AG09319 (cell line): ENCODE measurements at regions not wholly inside any gene's neighbourhood (a gene's known extent, or its start where the extent isn't known, plus 50 kb on each side); places are given as distances from the start of the nearest gene placed in this dataset.
"Not testable (repeated sequence)": the region's sequence is repeated elsewhere in the genome, so short reads cannot be mapped to it uniquely, and the experiment has no call there.

Experiments used
- DNase-seq: peaks from one replicate; pipeline ENCODE4 v3.0.0-alpha.2; 2010; ENCODE audit warnings: low read depth; ENCODE audit errors: extremely low read depth
- TF ChIP-seq, protein P1 (sequence below): IDR thresholded peaks from 2 replicates; pipeline ENCODE4 v1.5.1; 2011; ENCODE audit warnings: low read depth, mild to moderate bottlenecking, inconsistent platforms, low read length, moderate library complexity

DNA sequence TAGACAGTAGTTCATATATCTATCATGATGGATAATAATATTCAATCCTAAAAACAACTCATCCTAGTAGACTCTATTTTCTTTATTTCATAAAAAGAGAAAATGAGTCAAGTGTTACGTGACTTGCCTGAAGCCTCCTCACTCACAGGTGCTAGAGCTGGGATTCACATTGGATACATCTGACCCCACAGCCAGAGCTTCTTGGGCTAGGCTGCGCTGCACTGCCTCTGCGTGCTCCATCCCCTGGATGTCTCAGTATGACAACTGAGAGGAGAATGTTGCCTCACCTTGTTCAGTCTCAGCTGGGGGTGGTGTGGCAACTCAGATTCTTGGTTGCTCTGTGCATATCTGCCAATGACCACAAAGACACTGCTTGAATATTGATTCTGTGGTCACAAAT is 286.6 kb downstream of the LIG4 start:
- TF ChIP-seq, protein P1, sequence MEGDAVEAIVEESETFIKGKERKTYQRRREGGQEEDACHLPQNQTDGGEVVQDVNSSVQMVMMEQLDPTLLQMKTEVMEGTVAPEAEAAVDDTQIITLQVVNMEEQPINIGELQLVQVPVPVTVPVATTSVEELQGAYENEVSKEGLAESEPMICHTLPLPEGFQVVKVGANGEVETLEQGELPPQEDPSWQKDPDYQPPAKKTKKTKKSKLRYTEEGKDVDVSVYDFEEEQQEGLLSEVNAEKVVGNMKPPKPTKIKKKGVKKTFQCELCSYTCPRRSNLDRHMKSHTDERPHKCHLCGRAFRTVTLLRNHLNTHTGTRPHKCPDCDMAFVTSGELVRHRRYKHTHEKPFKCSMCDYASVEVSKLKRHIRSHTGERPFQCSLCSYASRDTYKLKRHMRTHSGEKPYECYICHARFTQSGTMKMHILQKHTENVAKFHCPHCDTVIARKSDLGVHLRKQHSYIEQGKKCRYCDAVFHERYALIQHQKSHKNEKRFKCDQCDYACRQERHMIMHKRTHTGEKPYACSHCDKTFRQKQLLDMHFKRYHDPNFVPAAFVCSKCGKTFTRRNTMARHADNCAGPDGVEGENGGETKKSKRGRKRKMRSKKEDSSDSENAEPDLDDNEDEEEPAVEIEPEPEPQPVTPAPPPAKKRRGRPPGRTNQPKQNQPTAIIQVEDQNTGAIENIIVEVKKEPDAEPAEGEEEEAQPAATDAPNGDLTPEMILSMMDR = no peak
- no peak for DNase-seq

DNA sequence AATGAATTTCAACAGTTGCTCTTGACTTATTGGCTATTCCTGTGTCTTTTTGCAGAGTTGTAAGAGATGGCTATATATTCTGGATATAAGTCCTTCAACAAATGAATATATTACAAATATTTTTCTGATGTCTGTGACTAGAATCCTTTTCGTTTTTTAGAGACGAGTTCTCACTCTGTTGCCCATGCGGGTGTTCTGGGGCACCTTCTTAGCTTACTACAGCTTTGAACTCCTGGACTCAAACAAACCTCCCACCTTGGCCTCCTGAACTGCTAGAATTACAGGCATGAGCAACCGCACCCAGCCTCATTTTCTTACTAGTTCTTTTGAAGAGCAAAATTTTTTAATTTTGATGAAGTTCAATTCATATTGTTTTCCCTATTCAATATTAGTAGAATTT is 287.8 kb downstream of the LIG4 start:
- TF ChIP-seq, protein P1 = no peak

DNA sequence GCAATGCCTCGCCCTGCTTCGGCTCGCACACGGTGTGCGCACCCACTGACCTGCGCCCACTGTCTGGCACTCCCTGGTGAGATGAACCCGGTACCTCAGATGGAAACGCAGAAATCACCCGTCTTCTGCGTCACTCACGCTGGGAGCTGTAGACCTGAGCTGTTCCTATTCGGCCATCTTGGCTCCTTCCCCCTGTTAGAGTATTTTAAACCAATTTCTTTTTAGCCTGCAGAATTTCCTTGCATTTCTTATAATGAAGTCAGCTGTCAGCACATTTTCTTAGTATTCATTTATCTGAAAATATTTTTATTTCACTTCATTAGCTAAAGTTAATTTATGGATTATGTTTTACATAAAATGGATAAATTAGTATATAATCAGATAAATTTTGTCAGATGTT is 288.8 kb downstream of the LIG4 start:
- not testable (repeated sequence) for DNase-seq

More for the DNA sequence above, 287.8 kb downstream of the LIG4 start:
- no peak for DNase-seq

DNA sequence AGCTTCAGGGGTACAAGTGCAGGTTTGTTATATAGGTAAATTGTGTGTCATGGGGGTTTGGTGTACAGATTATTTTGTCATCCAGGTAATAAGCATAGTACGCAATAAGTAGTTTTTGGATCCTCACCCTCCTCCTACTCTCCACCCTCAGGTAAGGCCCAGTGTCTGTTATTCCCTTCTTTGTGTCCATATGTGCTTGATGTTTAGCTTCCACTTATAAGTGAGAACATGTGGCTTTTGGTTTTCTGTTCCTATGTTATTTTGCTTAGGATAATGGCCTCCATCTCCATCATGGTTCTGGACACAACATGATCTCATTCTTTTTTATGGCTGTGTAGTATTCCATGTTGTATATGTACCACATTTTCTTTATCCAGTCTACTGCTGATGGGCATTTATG is 298.4 kb downstream of the LIG4 start:
- DNase-seq = not testable (repeated sequence)

DNA sequence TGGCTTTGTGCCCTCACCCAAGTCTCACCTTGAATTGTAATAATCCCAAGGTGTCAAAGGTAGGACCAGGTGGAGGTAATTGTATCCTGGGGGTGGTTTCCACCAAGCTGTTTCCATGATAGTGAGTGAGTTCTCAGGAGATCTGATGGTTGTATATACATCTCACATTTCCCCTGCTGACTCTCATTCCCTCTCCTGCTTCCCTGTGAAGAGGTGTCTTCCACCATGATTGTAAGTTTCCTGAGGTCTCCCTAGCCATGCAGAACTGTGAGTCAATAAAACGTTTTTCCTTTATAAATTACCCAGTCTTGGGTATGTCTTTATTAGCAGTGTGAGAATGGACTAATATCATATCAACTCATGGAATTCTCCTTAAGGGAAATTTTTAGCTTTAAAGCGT is 302.6 kb downstream of the LIG4 start:
- TF ChIP-seq, protein P1 = no peak
- DNase-seq = no peak

DNA sequence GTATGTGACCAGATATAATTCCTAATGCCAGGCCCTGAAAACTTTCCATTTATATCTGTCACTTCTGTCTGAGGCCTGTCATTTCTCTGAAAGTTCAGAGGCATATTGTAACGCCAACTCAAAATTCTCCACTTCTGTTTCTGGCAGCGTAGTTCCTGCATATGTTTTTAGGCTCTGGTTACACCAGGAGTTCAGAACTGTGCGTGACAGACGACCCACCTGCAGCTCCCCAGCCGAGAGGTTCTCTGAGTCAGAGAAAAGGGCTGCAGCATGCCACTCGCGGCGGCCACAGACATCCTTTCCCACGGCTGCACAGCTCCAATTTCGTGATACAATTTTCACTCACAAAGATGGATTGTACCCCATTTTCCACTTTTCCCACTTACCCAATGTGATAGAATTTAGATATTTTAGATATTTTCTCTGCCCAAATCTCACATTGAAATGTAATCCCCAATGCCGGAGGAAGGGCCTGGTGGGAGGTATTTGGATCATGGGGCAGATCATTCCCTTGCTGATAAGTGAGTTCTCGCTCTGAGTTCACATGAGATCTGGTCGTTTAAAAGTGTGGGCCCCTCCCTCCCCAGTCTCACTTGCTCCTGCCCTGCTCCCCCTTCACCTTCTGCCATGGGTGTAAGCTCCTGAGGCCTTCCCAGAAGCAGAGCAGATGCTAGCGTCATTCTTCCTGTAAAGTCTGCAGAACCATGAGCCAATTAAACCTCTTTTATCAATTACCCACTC is 308.1 kb downstream of the LIG4 start:
- TF ChIP-seq, protein P1 = no peak
- DNase-seq = no peak

DNA sequence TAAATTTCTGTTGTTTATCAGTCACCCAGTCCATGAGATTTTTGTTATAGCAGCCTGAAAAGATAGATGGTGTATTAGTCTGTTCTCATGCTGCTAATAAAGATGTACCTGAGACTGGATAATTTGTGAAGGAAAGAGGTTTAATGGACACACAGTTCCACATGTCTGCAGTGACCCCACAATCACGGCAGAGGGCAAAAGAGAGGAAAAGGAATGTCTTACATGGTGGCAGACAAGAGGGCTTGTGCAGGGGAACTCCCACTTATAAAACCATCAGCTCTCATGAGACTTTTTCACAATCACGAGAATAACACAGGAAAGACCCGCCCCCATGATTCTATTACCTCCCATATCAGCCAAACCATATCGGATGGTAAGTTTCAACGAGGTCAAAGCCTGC is 309.2 kb downstream of the LIG4 start:
- TF ChIP-seq, protein P1 = no peak

DNA sequence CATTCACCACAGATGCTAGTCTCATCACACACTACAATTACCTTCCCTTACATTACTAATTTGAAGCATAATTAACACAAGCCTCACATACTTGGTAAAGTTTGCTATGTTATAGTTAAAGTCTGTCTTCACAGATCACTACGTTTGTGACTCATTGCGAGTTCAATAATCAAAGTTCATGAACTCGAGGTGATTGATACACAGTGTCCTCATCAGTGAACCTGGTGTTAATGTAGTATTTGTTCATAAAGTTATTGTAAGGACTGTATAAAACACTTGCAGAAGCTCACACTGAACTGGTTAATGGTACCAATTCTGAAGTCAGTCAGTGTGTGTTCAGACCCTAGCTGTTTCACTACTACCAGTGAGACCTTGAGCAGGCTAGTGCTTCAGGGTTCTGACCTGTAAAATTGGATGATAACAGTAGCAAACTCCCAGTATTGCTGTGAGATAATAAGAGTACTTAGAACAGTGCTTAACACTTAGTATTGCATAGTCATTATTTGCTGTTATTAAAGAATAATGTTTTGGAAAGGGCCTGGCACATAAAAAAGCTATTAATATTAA is 313.3 kb downstream of the LIG4 start:
- TF ChIP-seq, protein P1 = no peak
- no peak for DNase-seq

More for the DNA sequence above, 309.2 kb downstream of the LIG4 start:
- no peak for DNase-seq
